Prostate gland (tissue), 2 donors: ENCODE measurements at regions not wholly inside any gene's neighbourhood (a gene's known extent, or its start where the extent isn't known, plus 50 kb on each side); places are given as distances from the start of the nearest gene placed in this dataset.

Source experiments
- DNase-seq: peaks from one replicate; pipeline ENCODE4 v3.0.0-alpha.2; 2019; ENCODE audit warnings: low spot score
- H3K27ac ChIP-seq, 2 donors: fragments of 200-600 bp; sonication (generic); 2 replicates each; pipeline ENCODE4 v1.5.1; 2017 to 2019
- H3K27me3 ChIP-seq: fragments of 200-600 bp; sonication (generic); replicated peaks from 2 replicates; pipeline ENCODE4 v1.5.1; 2019; ENCODE audit not compliant: insufficient read depth
- H3K36me3 ChIP-seq, 2 donors: fragments of 200-600 bp; sonication (generic); 1 replicate in 1 of 2; 2 replicates in 1 of 2; pipeline versions ENCODE4 v1.5.1 to v1.8.1; 2017 to 2019
- H3K4me1 ChIP-seq: fragments of 200-600 bp; sonication (generic); replicated peaks from 2 replicates; pipeline ENCODE4 v1.5.1; 2019
- H3K4me3 ChIP-seq, 2 donors: fragments of 200-600 bp; sonication (generic); 2 replicates each; pipeline ENCODE4 v1.5.1; 2017 to 2019
- H3K9me3 ChIP-seq: fragments of 200-600 bp; sonication (generic); 2 replicates; pipeline ENCODE4 v1.5.1; 2017
- CTCF ChIP-seq, 4 experiments: fragments of 200-600 bp in 2 of 4; fragments of 450-650 bp in 2 of 4; sonication (generic) in 2 of 4; IDR thresholded peaks; 1 replicate in 3 of 4; 2 replicates in 1 of 4; pipeline ENCODE4 v1.5.1; 2016 to 2019; ENCODE audit warnings: antibody characterized with exemption in 4 of 4, mild to moderate bottlenecking in 2 of 4, moderate library complexity in 2 of 4
- POLR2A ChIP-seq: fragments of 450-650 bp; IDR thresholded peaks from one replicate; pipeline ENCODE4 v1.6.1; 2016; ENCODE audit warnings: antibody characterized with exemption, mild to moderate bottlenecking
- POLR2AphosphoS5 ChIP-seq: sonication (generic); formaldehyde crosslinking; IDR thresholded peaks from one replicate; pipeline ENCODE4 v1.6.1; 2017; ENCODE audit warnings: antibody characterized with exemption
- WGBS: methylation state at CpG from one replicate; pipeline ENCODE4 v1.1.5; 2018; 5-methylcytosine and 5-hydroxymethylcytosine counted together
- intact Hi-C: fragments of 100-400 bp; cut with DNase I; formaldehyde crosslinking; loops from one replicate; pipeline ENCODE4 v1.14.2; 2022

DNA sequence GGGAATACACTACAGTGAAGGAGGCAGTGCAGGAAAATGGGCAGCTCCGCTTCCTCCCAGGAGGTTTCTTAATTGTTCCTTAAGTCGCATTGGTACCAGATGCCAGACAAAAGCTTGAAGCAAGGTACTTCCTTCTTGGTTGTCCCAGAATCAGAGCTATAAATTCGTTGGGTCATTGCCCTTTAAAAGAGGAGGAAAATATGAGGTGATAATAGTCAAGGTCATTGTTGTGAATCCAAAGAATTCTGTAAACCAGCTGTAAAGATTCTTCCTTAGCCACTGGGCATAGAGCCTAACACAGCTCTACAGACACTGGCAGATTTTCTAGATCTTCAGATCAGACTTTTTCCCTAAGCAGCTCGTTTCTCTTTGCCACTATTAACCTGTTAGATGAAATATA, 444.1 kb upstream of the TLE4 start:
- H3K4me3 ChIP-seq = no peak overlapping the region
- TF ChIP-seq CTCF (IDR thresholded peaks at IDR 0.05) (no peak), POLR2AphosphoS5 (no peak), POLR2A (no peak)
- H3K4me1 ChIP-seq = no peaks in the 10 kb centered on the region
- no peaks in the 10 kb centered on the region for H3K9me3 ChIP-seq
- 29% methylated on average over 4 of the region's 4 CpGs for WGBS
- intact Hi-C loops = no loop called here
- H3K27ac ChIP-seq = no peak overlapping the region
- no peaks in the 10 kb centered on the region for H3K27me3 ChIP-seq
- no peak for DNase-seq
- H3K36me3 ChIP-seq = no peaks in the 10 kb centered on the region

GRCh38 chr9:79129865-79130480, 441.8 kb upstream of the TLE4 start:
- WGBS = 46% methylated on average over 8 of the region's 8 CpGs
- TF ChIP-seq POLR2A = no peak
- TF ChIP-seq CTCF (IDR thresholded peaks at IDR 0.05) = peak; percentile 54 to 86 (median 70)
- Histone ChIP-seq H3K36me3 (no peaks in the 10 kb centered on the region), H3K4me1 (no peaks in the 10 kb centered on the region), H3K9me3 (no peaks in the 10 kb centered on the region), H3K27ac (no peak overlapping the region), H3K4me3 (no peak overlapping the region), H3K27me3 (no peaks in the 10 kb centered on the region)
- peak; percentile 61 for DNase-seq
- intact Hi-C loops = no loop called here

DNA sequence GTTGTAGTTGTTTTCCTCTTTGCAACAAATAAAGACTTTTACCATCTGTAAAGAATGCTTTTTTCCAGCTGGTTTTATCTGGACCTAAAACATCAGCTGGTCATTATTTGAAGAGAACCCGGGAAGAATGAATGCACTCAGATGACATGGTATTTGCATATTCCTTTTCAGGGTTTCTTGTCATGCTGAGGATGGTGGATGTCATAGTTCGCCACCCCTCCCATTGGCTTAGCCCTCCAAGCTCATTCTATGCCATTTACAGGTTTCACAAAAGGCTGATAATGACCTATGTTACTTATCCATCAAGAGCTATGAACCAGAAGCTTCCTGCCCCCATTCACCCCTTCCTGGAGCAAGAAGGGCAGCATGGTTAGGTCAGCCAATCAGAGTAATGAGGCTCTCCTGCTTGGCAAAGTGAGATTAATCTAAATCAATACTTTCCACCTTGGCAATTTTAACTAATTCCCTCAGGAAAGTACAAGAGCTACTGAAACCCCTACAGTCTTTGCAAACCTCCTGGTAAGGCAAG, 440.5 kb upstream of the TLE4 start:
- WGBS = 83% methylated on average over 2 of the region's 2 CpGs
- TF ChIP-seq CTCF (IDR thresholded peaks at IDR 0.05) (no peak), POLR2AphosphoS5 (no peak)
- Histone ChIP-seq H3K27me3 (no peaks in the 10 kb centered on the region), H3K27ac (no peak overlapping the region), H3K4me3 (no peak overlapping the region), H3K36me3 (no peaks in the 10 kb centered on the region), H3K9me3 (no peaks in the 10 kb centered on the region), H3K4me1 (no peaks in the 10 kb centered on the region)
- DNase-seq = no peak
- intact Hi-C loops = no loop called here

DNA sequence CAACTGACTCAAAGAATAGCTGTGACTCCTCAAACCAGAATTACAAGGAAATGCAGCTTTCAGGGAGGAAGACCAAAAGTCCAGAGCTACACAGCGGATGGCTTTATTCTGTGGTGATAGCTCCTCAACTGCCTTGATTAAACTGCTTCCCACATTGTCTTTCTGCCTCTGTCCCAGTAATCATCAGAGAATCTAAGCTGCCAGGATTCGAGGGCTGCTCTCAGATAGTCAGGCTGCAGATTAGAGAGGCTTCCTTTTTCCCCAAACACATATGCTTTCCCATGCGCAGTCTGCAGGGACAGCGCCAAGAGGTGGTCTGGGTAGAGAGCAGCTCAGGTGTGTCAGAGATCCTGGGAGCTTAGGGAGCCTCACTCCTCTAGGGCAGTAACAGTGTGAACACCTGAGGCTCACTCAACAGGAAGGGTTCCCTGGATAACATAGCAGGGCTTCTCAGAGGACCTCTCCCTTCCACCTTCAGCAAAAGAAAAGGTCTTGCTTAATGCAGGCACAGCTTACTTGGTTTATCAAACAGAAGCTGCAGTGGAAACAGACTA, 439.9 kb upstream of the TLE4 start:
- Histone ChIP-seq H3K4me1 (no peaks in the 10 kb centered on the region), H3K27ac (no peak overlapping the region), H3K27me3 (no peaks in the 10 kb centered on the region), H3K36me3 (no peaks in the 10 kb centered on the region), H3K4me3 (no peak overlapping the region), H3K9me3 (no peaks in the 10 kb centered on the region)
- intact Hi-C loops = no loop called here
- TF ChIP-seq POLR2A (no peak), CTCF (IDR thresholded peaks at IDR 0.05) (no peak), POLR2AphosphoS5 (no peak)
- WGBS = 78% methylated on average over 4 of the region's 4 CpGs
- no peak for DNase-seq

DNA sequence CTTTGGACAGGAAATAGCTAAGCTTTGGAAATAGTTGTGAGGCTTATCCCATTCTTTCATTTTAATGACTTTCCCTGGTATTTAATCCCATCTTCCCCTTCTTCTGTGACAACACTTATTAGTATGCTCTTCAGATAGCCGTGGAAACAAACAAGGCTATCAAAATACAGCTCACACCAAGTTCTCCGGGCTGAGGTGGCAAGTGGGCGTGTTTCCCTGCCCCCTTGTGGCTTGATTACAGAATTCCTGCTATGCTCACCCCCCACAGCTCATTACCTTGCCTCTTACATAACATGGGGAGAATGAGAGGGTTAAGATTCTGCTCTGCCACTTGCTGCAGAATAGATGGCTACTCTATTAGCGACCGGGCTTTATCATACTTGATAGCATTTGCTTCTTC, 437.1 kb upstream of the TLE4 start:
- 71% methylated on average over 5 of the region's 5 CpGs for WGBS
- Histone ChIP-seq H3K4me1 (no peaks in the 10 kb centered on the region), H3K9me3 (no peaks in the 10 kb centered on the region), H3K27ac (no peak overlapping the region), H3K4me3 (no peak overlapping the region), H3K27me3 (no peaks in the 10 kb centered on the region), H3K36me3 (no peaks in the 10 kb centered on the region)
- TF ChIP-seq POLR2AphosphoS5 (no peak), CTCF (IDR thresholded peaks at IDR 0.05) (no peak), POLR2A (no peak)
- DNase-seq = no peak
- intact Hi-C loops = no loop called here
